ENCODE measurements at regions not wholly inside any gene's neighbourhood (a gene's known extent, or its start where the extent isn't known, plus 50 kb on each side); places are given as distances from the start of the nearest gene placed in this dataset.

GRCh38 chr7:41007351-41007751, 695.5 kb downstream of the INHBA start:
- TF ChIP-seq CTCF (IDR thresholded peaks at IDR 0.05) = no peak
- no peak for TF ChIP-seq MAX (IDR thresholded peaks at IDR 0.05; ENCODE audit: low read depth)
- TF ChIP-seq USF2 (IDR thresholded peaks at IDR 0.05; ENCODE audit: borderline replicate concordance, low read depth, low read length) = no peak
- no peak for TF ChIP-seq EZH2phosphoT487 (IDR thresholded peaks at IDR 0.05; ENCODE audit: borderline replicate concordance, low read depth)
- TF ChIP-seq GABPA (IDR thresholded peaks at IDR 0.05; ENCODE audit: low read depth) = no peak
- TF ChIP-seq EP300 (IDR thresholded peaks at IDR 0.05; ENCODE audit: borderline replicate concordance in 1 of 2, low read depth in 1 of 2, low read length in 1 of 2) = no peak
- no peak for TF ChIP-seq POLR2AphosphoS5 (IDR thresholded peaks at IDR 0.05; ENCODE audit: low read depth, low read length)
- no peak for TF ChIP-seq YY1 (IDR thresholded peaks at IDR 0.05; ENCODE audit: low read depth)
- no peak for TF ChIP-seq PBX3 (IDR thresholded peaks at IDR 0.05)
- TF ChIP-seq FOSL2 (IDR thresholded peaks at IDR 0.05; ENCODE audit: borderline replicate concordance, low read depth) = no peak
- no peak for TF ChIP-seq REST (IDR thresholded peaks at IDR 0.05; ENCODE audit: low read depth, low read length)
- TF ChIP-seq SIN3A (IDR thresholded peaks at IDR 0.05; ENCODE audit: borderline replicate concordance, low read depth, low read length) = no peak
- TF ChIP-seq TAF1 (IDR thresholded peaks at IDR 0.05; ENCODE audit: borderline replicate concordance, low read depth, low read length) = no peak
- no peak for TF ChIP-seq RAD21 (IDR thresholded peaks at IDR 0.05; ENCODE audit: low read length)

Measured in SK-N-SH (cell line).